ENCODE measurements at regions not wholly inside any gene's neighbourhood (a gene's known extent, or its start where the extent isn't known, plus 50 kb on each side); places are given as distances from the start of the nearest gene placed in this dataset.
A peak's percentile ranks its signal among the peaks of the same experiment; 100 is the strongest.

DNA sequence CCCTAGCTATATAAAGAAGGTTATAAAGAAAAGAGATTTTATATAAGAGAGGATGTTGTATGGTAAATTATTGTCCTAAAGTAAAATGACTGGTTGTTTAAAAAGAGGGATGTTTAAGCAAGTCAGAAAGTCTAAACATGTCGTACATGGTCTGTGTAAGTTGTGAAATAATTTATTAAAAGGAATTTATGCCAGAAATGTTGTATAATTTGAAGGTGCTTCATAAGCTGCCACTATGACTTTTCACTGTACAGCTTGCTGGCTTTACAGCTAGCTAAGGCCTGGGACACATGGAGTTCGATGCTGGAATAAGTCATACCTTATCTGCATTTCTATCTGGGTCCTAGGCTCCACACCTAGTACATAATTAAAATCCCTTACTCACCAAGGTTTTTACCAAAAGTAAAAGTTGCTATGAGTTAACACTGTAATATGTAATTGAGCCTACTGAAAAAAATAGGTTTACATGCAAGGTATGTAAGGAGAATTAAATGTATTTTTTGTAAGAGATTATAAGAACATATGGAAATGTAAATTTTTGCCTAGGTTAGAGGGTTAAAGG, 59.0 kb upstream of the EDEM3 start:
- no peak for DNase-seq

DNA sequence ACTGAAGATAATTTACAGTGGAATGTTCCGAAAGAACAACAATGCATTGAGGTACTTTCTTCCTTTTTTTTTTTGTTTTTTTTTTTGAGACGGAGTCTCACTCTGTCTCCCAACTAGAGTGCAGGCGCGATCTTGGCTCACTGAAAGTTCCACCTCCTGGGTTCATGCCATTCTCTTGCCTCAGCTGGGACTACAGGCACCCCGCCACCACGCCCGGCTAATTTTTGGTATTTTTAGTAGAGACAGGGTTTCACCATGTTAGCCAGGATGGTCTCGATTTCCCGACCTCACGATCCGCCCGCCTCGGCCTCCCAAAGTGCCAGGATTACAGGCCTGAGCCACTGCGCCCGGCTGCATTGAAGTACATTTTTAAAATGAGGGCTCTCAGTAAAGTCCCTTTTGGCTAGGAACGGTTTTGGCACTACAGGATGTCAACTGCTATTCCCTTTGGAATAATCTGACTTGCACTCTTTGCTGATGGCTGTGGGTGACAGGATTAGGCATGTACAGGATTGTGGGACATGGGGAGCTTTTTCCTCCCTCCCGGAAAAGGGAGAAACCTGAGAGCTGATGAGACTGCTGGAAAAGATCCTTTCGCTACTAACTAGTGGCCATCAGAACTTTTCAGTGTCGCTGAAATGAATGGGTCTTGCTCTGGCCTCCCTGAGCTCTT, 56.9 kb upstream of the EDEM3 start:
- no peak for DNase-seq

DNA sequence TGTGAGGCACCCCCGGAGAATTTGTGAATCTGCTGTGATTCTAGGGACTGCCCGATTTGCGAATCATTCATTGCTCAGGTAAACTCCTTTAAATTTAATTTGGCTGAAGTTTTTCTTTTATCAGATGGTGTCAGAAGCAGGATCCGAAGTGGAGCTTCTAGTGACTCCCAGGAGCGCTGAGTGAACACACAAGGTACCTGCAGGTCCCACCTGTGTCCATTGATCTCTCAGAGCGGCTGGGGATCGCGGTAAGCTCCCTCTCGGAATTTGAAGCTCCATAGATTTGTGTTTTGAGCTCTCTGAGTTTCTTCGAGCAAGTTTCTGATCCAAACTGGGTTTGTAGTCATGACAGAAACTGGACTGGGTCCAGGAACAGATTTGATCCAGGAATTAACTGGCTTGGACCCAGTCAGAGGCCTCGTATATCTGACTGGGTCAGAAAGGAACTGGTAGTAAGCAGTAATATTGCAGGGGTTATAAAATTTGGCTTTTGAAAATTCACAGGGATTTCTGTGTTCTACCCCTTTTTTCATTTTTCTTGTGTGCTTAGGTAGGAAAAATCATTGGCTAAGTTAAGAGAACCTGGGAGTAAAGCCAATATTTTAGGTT, 56.2 kb upstream of the EDEM3 start:
- no peak for DNase-seq

DNA sequence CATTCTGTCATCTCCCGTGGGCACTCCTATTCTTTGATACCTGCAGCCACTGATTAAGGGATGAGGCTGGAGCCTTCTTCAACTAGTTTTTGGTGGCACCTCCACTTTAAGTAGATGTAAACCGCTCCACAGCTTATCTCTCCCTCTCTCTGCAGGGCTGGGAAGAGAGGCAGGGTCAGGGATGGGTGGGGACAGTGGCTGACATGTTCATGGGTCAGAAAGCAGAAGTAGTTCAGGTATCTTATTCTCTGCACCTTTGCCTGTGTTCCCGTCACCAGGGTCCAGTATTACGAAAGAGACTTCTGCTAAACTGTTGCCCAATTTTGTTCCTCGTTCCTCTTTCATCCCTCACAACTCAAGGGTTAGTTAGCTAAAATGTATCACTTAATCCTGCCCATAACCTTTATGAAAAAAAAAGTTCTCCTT, 51.7 kb upstream of the EDEM3 start:
- peak; percentile 36 for DNase-seq

DNA sequence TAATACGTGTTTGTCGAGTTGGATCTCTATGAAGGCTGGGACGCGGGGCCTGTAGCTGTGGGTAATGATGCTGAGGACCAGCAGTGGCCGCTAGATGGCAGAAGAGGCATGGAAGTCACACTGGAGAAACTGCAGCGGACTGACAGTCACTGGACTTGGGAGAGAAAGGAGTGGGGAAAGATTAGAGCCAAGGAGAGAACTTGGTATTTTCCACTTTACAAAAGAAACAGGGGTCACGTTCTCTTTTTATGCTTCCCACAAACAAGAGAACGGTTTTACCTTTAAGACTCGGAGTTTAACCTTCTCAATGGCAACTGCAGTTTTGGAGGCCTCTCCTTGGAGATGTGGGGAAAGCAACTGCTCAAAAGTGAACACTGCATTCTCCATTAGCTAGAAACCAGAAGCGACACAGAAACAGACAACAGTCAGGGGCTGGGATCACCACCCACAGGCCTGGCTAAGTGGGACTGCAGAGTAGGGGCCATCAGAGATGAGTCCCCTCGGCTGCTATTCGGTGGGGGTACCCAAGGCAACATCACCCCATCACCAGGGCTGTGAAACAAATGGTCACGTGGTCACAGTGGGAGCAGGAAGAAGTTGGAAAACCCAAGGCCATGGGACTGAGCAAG, 51.1 kb upstream of the EDEM3 start:
- DNase-seq = peak; percentile 77
